ENCODE measurements at regions not wholly inside any gene's neighbourhood (a gene's known extent, or its start where the extent isn't known, plus 50 kb on each side); places are given as distances from the start of the nearest gene placed in this dataset.

GRCh38 chr6:139751179-139751578 lies 376.7 kb upstream of the CITED2 start:
- TF ChIP-seq CTCF (IDR thresholded peaks at IDR 0.05) (no peak), POLR2A (IDR thresholded peaks at IDR 0.05) (no peak)
